ENCODE measurements at regions not wholly inside any gene's neighbourhood (a gene's known extent, or its start where the extent isn't known, plus 50 kb on each side); places are given as distances from the start of the nearest gene placed in this dataset.

GRCh38 chr6:128827675-128828464 lies 55.1 kb upstream of the LAMA2 start:
- no peak for DNase-seq
- Mint-ChIP-seq H3K27me3 (peaks cover 13% of the 10 kb centered on the region), H3K4me1 (no peaks in the 10 kb centered on the region), H3K4me3 (no peak overlapping the region), H3K27ac (no peak overlapping the region), H3K9me3 (peaks cover 6 to 7% of the 10 kb centered on the region in 2 donors)
- no peak for ATAC-seq

GRCh38 chr6:128826606-128827005 lies 56.3 kb upstream of the LAMA2 start:
- no peak for ATAC-seq
- no peaks in the 10 kb centered on the region for H3K4me1 Mint-ChIP-seq
- H3K27ac Mint-ChIP-seq: no peak overlapping the region

GRCh38 chr6:128822271-128822670 lies 60.7 kb upstream of the LAMA2 start:
- Mint-ChIP-seq H3K4me1 (no peaks in the 10 kb centered on the region), H3K27ac (no peak overlapping the region), H3K4me3 (no peak overlapping the region), H3K9me3 (no peaks in the 10 kb centered on the region), H3K27me3 (peaks cover 28% of the 10 kb centered on the region)
- ATAC-seq (no peak), DNase-seq (no peak)

More at GRCh38 chr6:128826606-128827005, 56.3 kb upstream of the LAMA2 start:
- Mint-ChIP-seq H3K9me3 (peaks cover 6 to 7% of the 10 kb centered on the region in 2 donors), H3K27me3 (peaks cover 19% of the 10 kb centered on the region), H3K4me3 (no peak overlapping the region)
- no peak for DNase-seq

GRCh38 chr6:128821116-128821515 lies 61.8 kb upstream of the LAMA2 start:
- H3K9me3 Mint-ChIP-seq: no peaks in the 10 kb centered on the region
- H3K27me3 Mint-ChIP-seq: peaks cover 20% of the 10 kb centered on the region
- no peak overlapping the region for H3K27ac Mint-ChIP-seq
- ATAC-seq (no peak), DNase-seq (no peak)
- no peak overlapping the region for H3K4me3 Mint-ChIP-seq
- no peaks in the 10 kb centered on the region for H3K4me1 Mint-ChIP-seq

GRCh38 chr6:128808856-128809255 lies 74.1 kb upstream of the LAMA2 start:
- no peak overlapping the region for H3K27ac Mint-ChIP-seq
- H3K4me3 Mint-ChIP-seq: no peak overlapping the region
- no peaks in the 10 kb centered on the region for H3K4me1 Mint-ChIP-seq
- H3K27me3 Mint-ChIP-seq: peaks cover 30% of the 10 kb centered on the region
- H3K9me3 Mint-ChIP-seq: no peaks in the 10 kb centered on the region
- no peak for ATAC-seq
- DNase-seq: no peak

GRCh38 chr6:128807577-128807976 lies 75.4 kb upstream of the LAMA2 start:
- peaks cover 30% of the 10 kb centered on the region for H3K27me3 Mint-ChIP-seq
- no peak for DNase-seq
- H3K27ac Mint-ChIP-seq: no peak overlapping the region
- ATAC-seq: no peak
- H3K4me3 Mint-ChIP-seq: no peak overlapping the region
- no peaks in the 10 kb centered on the region for H3K9me3 Mint-ChIP-seq
- no peaks in the 10 kb centered on the region for H3K4me1 Mint-ChIP-seq

GRCh38 chr6:128806261-128806660 lies 76.7 kb upstream of the LAMA2 start:
- no peak overlapping the region for H3K27ac Mint-ChIP-seq
- DNase-seq (no peak), ATAC-seq (no peak)
- no peak overlapping the region for H3K4me3 Mint-ChIP-seq
- no peaks in the 10 kb centered on the region for H3K4me1 Mint-ChIP-seq
- peaks cover 0 to 5% of the 10 kb centered on the region in 2 donors for H3K9me3 Mint-ChIP-seq
- peaks cover 22% of the 10 kb centered on the region for H3K27me3 Mint-ChIP-seq

- peaks cover 0 to 5% of the 10 kb centered on the region in 2 donors for H3K9me3 Mint-ChIP-seq
- H3K4me1 Mint-ChIP-seq: no peaks in the 10 kb centered on the region
- no peak for ATAC-seq
- no peak for DNase-seq
- H3K27ac Mint-ChIP-seq: no peak overlapping the region
- H3K4me3 Mint-ChIP-seq: no peak overlapping the region
- peaks cover 8% of the 10 kb centered on the region for H3K27me3 Mint-ChIP-seq
Observed at GRCh38 chr6:128803911-128804310, 79.0 kb upstream of the LAMA2 start.

GRCh38 chr6:128801621-128802020 lies 81.3 kb upstream of the LAMA2 start:
- ATAC-seq (no peak), DNase-seq (no peak)
- Mint-ChIP-seq H3K27me3 (peaks cover 8% of the 10 kb centered on the region), H3K4me3 (no peak overlapping the region), H3K27ac (no peak overlapping the region), H3K4me1 (no peaks in the 10 kb centered on the region), H3K9me3 (peaks cover 0 to 5% of the 10 kb centered on the region in 2 donors)

GRCh38 chr6:128784266-128784665 lies 98.7 kb upstream of the LAMA2 start:
- Mint-ChIP-seq H3K4me3 (no peak overlapping the region), H3K4me1 (no peaks in the 10 kb centered on the region), H3K27ac (no peak overlapping the region), H3K9me3 (peaks cover 0 to 6% of the 10 kb centered on the region in 2 donors), H3K27me3 (peaks cover 17% of the 10 kb centered on the region)
- ATAC-seq (no peak), DNase-seq (no peak)

- Mint-ChIP-seq H3K9me3 (peaks cover 14 to 17% of the 10 kb centered on the region in 2 donors), H3K4me1 (no peaks in the 10 kb centered on the region), H3K4me3 (no peak overlapping the region), H3K27ac (no peak overlapping the region), H3K27me3 (peaks cover 18% of the 10 kb centered on the region)
- DNase-seq: no peak
- no peak for ATAC-seq
Observed at GRCh38 chr6:128768187-128768586, 114.8 kb upstream of the LAMA2 start.

- no peaks in the 10 kb centered on the region for H3K4me1 Mint-ChIP-seq
- ATAC-seq (no peak), DNase-seq (no peak)
- H3K27me3 Mint-ChIP-seq: peaks cover 23% of the 10 kb centered on the region
- H3K9me3 Mint-ChIP-seq: peaks cover 14 to 17% of the 10 kb centered on the region in 2 donors
- no peak overlapping the region for H3K27ac Mint-ChIP-seq
- no peak overlapping the region for H3K4me3 Mint-ChIP-seq
Observed at GRCh38 chr6:128767705-128768104, 115.2 kb upstream of the LAMA2 start.

- no peak overlapping the region for H3K4me3 Mint-ChIP-seq
- peaks cover 28% of the 10 kb centered on the region for H3K27me3 Mint-ChIP-seq
- ATAC-seq: no peak
- no peaks in the 10 kb centered on the region for H3K4me1 Mint-ChIP-seq
- no peak for DNase-seq
- H3K27ac Mint-ChIP-seq: no peak overlapping the region
- H3K9me3 Mint-ChIP-seq: peaks cover 14 to 17% of the 10 kb centered on the region in 2 donors
Observed at GRCh38 chr6:128767150-128767549, 115.8 kb upstream of the LAMA2 start.

GRCh38 chr6:128763599-128764300 lies 119.2 kb upstream of the LAMA2 start:
- no peak overlapping the region for H3K27ac Mint-ChIP-seq
- peaks cover 50% of the 10 kb centered on the region for H3K27me3 Mint-ChIP-seq
- no peak overlapping the region for H3K4me3 Mint-ChIP-seq
- no peaks in the 10 kb centered on the region for H3K4me1 Mint-ChIP-seq
- H3K9me3 Mint-ChIP-seq: peaks cover 9 to 11% of the 10 kb centered on the region in 2 donors
- ATAC-seq: no peak
- no peak for DNase-seq

- no peak overlapping the region for H3K27ac Mint-ChIP-seq
- H3K4me3 Mint-ChIP-seq: no peak overlapping the region
- H3K27me3 Mint-ChIP-seq: peaks cover 50% of the 10 kb centered on the region
- no peaks in the 10 kb centered on the region for H3K9me3 Mint-ChIP-seq
- no peaks in the 10 kb centered on the region for H3K4me1 Mint-ChIP-seq
- no peak for DNase-seq
- ATAC-seq: peak; percentile 28
Observed at GRCh38 chr6:128759901-128760300, 123.0 kb upstream of the LAMA2 start.

GRCh38 chr6:128759447-128759846 lies 123.5 kb upstream of the LAMA2 start:
- ATAC-seq: no peak
- H3K9me3 Mint-ChIP-seq: no peaks in the 10 kb centered on the region
- no peaks in the 10 kb centered on the region for H3K4me1 Mint-ChIP-seq
- H3K4me3 Mint-ChIP-seq: no peak overlapping the region
- DNase-seq: no peak
- H3K27me3 Mint-ChIP-seq: peaks cover 45% of the 10 kb centered on the region
- H3K27ac Mint-ChIP-seq: no peak overlapping the region
